PC-9 (cell line): ENCODE measurements at regions not wholly inside any gene's neighbourhood (a gene's known extent, or its start where the extent isn't known, plus 50 kb on each side); places are given as distances from the start of the nearest gene placed in this dataset.

Experiments
- BruUV-seq: library from RNA; stranded (reverse); fragments of 400-500 nt; replicated peaks from 2 replicates; lab custom pipeline; 2021; lab: Mats Ljungman, UMichigan
- CTCF ChIA-PET: fragments of 300-600 bp; sonication (Branson Sonifier 250); formaldehyde crosslinking; loops from one replicate; lab custom pipeline; 2022; ENCODE audit warnings: antibody characterized with exemption; lab: Charles Lee
- POLR2A ChIA-PET: fragments of 300-600 bp; sonication (Branson Sonifier 250); formaldehyde crosslinking; loops from one replicate; lab custom pipeline; 2022; ENCODE audit warnings: antibody characterized with exemption; ENCODE audit not compliant: unreplicated experiment; lab: Charles Lee
- DNase-seq, 2 experiments: peaks; one replicate each; pipeline versions ENCODE4 v3.0.0 to v3.0.0-alpha.2; 2015 to 2022; ENCODE audit warnings: mixed read lengths in 1 of 2
- H2AFZ ChIP-seq: fragments of 200-600 bp; sonication (generic); 2 replicates; pipeline ENCODE4 v1.8.1; 2017; ENCODE audit warnings: antibody characterized with exemption
- H3F3A ChIP-seq: fragments of 200-600 bp; sonication (generic); 2 replicates; pipeline ENCODE4 v1.8.1; 2017; ENCODE audit warnings: antibody characterized with exemption, mild to moderate bottlenecking, low read depth; ENCODE audit not compliant: insufficient read depth
- H3K27ac ChIP-seq: fragments of 200-600 bp; sonication (generic); 2 replicates; pipeline ENCODE4 v1.6.1; 2016; ENCODE audit warnings: mixed run types
- H3K27me3 ChIP-seq: fragments of 200-600 bp; sonication (generic); 2 replicates; pipeline ENCODE4 v1.6.1; 2016; ENCODE audit warnings: low read depth, mixed run types; ENCODE audit not compliant: insufficient read depth
- H3K36me3 ChIP-seq: fragments of 200-600 bp; sonication (generic); 2 replicates; pipeline ENCODE4 v1.6.1; 2016; ENCODE audit warnings: low read depth, mixed run types
- H3K4me1 ChIP-seq: fragments of 200-600 bp; sonication (generic); replicated peaks from 2 replicates; pipeline ENCODE4 v1.6.1; 2016; ENCODE audit warnings: mixed run types; ENCODE audit not compliant: insufficient read depth
- H3K4me2 ChIP-seq: fragments of 200-600 bp; sonication (generic); 2 replicates; pipeline ENCODE4 v1.6.1; 2017; ENCODE audit warnings: mixed run types
- H3K4me3 ChIP-seq: fragments of 200-600 bp; sonication (generic); 2 replicates; pipeline ENCODE4 v1.6.1; 2016; ENCODE audit warnings: mixed run types
- H3K79me2 ChIP-seq: fragments of 200-600 bp; sonication (generic); 2 replicates; pipeline ENCODE4 v1.6.1; 2017; ENCODE audit warnings: low read depth, mixed run types
- H3K9me2 ChIP-seq: fragments of 200-600 bp; sonication (generic); 2 replicates; pipeline ENCODE4 v1.8.1; 2017; ENCODE audit warnings: mild to moderate bottlenecking; ENCODE audit not compliant: insufficient read depth
- H3K9me3 ChIP-seq: fragments of 200-600 bp; sonication (generic); 2 replicates; pipeline ENCODE4 v1.8.1; 2016; ENCODE audit warnings: low read depth; ENCODE audit not compliant: insufficient read depth
- H4K20me1 ChIP-seq: fragments of 200-600 bp; sonication (generic); 2 replicates; pipeline ENCODE4 v1.8.1; 2017; ENCODE audit not compliant: insufficient read depth
- EZH2 ChIP-seq: fragments of 200-600 bp; sonication (generic); IDR thresholded peaks from 2 replicates; pipeline ENCODE4 v1.8.0; 2017; ENCODE audit warnings: antibody characterized with exemption, low read depth
- intact Hi-C: fragments of 100-400 bp; cut with micrococcal nuclease; formaldehyde crosslinking; loops from one replicate; pipeline ENCODE4 v1.10.0; 2022; ENCODE audit not compliant: unreplicated experiment
- TF ChIP-seq, protein P1 (sequence below): fragments of 200-600 bp; sonication (generic); conservative IDR thresholded peaks from 2 replicates; pipeline ENCODE4 v1.6.1; 2017; ENCODE audit warnings: mixed run types, antibody characterized with exemption, mild to moderate bottlenecking, moderate library complexity

DNA sequence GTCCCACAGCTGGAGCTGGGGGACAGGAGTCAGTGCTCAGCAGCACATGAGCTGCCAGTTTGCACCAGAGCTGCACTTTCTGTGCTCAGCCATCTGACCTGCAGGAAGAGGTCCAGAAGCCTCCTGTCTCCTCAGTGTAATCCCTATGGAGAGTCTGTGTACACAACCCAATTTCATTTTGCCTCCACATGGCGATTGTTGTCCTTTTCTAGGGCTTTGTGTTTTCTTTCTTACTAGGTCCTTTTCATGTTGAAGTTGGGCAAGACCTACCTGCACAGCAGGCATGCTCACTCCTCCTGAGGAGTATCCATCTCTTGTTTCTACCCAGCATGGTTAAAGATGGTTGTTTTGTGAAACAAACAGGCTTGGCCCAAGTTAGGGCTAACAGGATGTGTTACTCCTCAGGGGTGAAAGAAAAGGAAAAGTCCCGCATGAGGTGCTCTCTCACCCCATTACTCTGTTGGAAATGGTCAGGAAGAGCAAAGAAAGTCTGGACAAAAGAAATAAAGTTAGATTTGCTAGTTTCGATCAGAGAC, 273.0 kb downstream of the TMEM167A start:
- H3K9me2 ChIP-seq: no peaks in the 10 kb centered on the region; the same call in 1 of the 2 replicates
- H3K9me3 ChIP-seq: no peaks in the 10 kb centered on the region
- H4K20me1 ChIP-seq: no peaks in the 10 kb centered on the region
- no peak overlapping the region for H3K27ac ChIP-seq
- ChIA-PET CTCF (no interaction called here), POLR2A (no interaction called here)
- H3K4me3 ChIP-seq: no peak overlapping the region
- no peak for TF ChIP-seq EZH2
- TF ChIP-seq, protein P1, sequence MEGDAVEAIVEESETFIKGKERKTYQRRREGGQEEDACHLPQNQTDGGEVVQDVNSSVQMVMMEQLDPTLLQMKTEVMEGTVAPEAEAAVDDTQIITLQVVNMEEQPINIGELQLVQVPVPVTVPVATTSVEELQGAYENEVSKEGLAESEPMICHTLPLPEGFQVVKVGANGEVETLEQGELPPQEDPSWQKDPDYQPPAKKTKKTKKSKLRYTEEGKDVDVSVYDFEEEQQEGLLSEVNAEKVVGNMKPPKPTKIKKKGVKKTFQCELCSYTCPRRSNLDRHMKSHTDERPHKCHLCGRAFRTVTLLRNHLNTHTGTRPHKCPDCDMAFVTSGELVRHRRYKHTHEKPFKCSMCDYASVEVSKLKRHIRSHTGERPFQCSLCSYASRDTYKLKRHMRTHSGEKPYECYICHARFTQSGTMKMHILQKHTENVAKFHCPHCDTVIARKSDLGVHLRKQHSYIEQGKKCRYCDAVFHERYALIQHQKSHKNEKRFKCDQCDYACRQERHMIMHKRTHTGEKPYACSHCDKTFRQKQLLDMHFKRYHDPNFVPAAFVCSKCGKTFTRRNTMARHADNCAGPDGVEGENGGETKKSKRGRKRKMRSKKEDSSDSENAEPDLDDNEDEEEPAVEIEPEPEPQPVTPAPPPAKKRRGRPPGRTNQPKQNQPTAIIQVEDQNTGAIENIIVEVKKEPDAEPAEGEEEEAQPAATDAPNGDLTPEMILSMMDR: no peak
- H3K4me2 ChIP-seq: no peak overlapping the region
- H3K27me3 ChIP-seq: no peaks in the 10 kb centered on the region
- BruUV-seq: no TSS peak
- no peaks in the 10 kb centered on the region for H3K79me2 ChIP-seq
- no peaks in the 10 kb centered on the region for H3K36me3 ChIP-seq
- H3F3A ChIP-seq: no peaks in the 10 kb centered on the region
- H2AFZ ChIP-seq: no peak overlapping the region
- DNase-seq: no peak
- intact Hi-C loops: no loop called here
- no peaks in the 10 kb centered on the region for H3K4me1 ChIP-seq

DNA sequence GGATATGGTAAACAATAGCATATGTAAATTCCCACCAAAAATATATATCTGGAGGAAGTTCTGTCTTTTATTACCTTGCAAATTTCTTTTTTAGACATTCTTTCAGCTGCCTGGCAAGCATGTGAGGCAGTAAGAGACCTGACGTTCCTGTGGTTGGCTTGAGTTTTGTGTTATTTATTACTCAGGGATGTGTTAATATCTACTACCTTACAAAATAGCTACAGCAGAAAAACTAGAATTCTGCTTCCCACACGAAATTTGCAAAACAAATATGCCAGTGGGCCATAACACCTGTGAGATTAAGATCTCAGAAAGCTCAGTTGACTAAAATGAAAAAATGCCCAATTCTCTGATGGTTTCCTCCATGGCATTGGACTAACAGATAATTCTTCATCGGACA, 274.2 kb downstream of the TMEM167A start:
- intact Hi-C loops: no loop called here
- H3K79me2 ChIP-seq: no peaks in the 10 kb centered on the region
- no peaks in the 10 kb centered on the region for H3K36me3 ChIP-seq
- no peaks in the 10 kb centered on the region; the same call in 1 of the 2 replicates for H3K9me2 ChIP-seq
- BruUV-seq: no TSS peak
- no peak overlapping the region for H3K4me2 ChIP-seq
- no peak overlapping the region for H3K27ac ChIP-seq
- H3F3A ChIP-seq: no peaks in the 10 kb centered on the region
- no peaks in the 10 kb centered on the region for H3K27me3 ChIP-seq
- no peaks in the 10 kb centered on the region for H4K20me1 ChIP-seq
- no peak for DNase-seq
- ChIA-PET POLR2A (no interaction called here), CTCF (no interaction called here)
- no peaks in the 10 kb centered on the region for H3K4me1 ChIP-seq
- no peak overlapping the region for H2AFZ ChIP-seq
- TF ChIP-seq EZH2: no peak
- TF ChIP-seq, protein P1: no peak
- no peak overlapping the region for H3K4me3 ChIP-seq
- no peaks in the 10 kb centered on the region for H3K9me3 ChIP-seq

DNA sequence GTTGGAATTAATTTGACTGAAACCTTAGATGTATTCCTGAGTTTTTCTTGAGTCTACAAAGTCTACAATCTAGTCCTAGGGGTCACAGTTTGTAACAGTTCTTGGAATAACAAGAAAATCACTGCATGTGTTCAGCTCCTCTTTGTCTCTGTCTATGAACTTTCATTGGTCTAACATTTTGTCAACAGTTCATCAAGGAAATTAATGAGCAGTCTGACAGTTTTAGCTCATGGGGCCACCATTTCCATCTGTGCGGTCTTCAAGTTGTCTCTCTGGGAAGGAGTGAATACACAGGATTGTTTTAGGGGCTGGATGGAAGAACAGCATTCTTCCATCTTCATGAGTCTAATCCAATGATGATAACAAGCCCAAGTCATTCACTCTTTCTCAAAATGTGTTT, 276.4 kb downstream of the TMEM167A start:
- no peaks in the 10 kb centered on the region for H3K27me3 ChIP-seq
- no peak overlapping the region for H3K27ac ChIP-seq
- no peak overlapping the region for H2AFZ ChIP-seq
- intact Hi-C loops: no loop called here
- DNase-seq: no peak
- no peaks in the 10 kb centered on the region for H3K4me1 ChIP-seq
- no TSS peak for BruUV-seq
- H4K20me1 ChIP-seq: no peaks in the 10 kb centered on the region
- H3K4me2 ChIP-seq: no peak overlapping the region
- ChIA-PET CTCF (no interaction called here), POLR2A (no interaction called here)
- H3K4me3 ChIP-seq: no peak overlapping the region
- TF ChIP-seq, protein P1: no peak
- TF ChIP-seq EZH2: no peak
- no peaks in the 10 kb centered on the region for H3F3A ChIP-seq
- H3K36me3 ChIP-seq: no peaks in the 10 kb centered on the region
- no peaks in the 10 kb centered on the region for H3K9me3 ChIP-seq
- H3K79me2 ChIP-seq: no peaks in the 10 kb centered on the region
- H3K9me2 ChIP-seq: no peaks in the 10 kb centered on the region; the same call in 1 of the 2 replicates
